ENCODE measurements at regions not wholly inside any gene's neighbourhood (a gene's known extent, or its start where the extent isn't known, plus 50 kb on each side); places are given as distances from the start of the nearest gene placed in this dataset.
"Not testable (repeated sequence)": the region's sequence is repeated elsewhere in the genome, so short reads cannot be mapped to it uniquely, and the experiment has no call there.

GRCh38 chr17:26936645-26937044 is 357.3 kb upstream of the WSB1 start:
- not testable (repeated sequence) for H3K9me3 Mint-ChIP-seq; H3K27ac Mint-ChIP-seq (ENCODE audit: unreplicated experiment); H3K4me3 Mint-ChIP-seq; H3K27me3 Mint-ChIP-seq (ENCODE audit: low read depth); H3K36me3 Mint-ChIP-seq (ENCODE audit: low read depth); H3K4me1 Mint-ChIP-seq; DNase-seq (ENCODE audit: low read depth, low spot score)

GRCh38 chr17:26937750-26938322 is 356.1 kb upstream of the WSB1 start:
- DNase-seq (ENCODE audit: low read depth, low spot score); H3K27me3 Mint-ChIP-seq (ENCODE audit: low read depth); H3K4me1 Mint-ChIP-seq; H3K27ac Mint-ChIP-seq (ENCODE audit: unreplicated experiment); H3K36me3 Mint-ChIP-seq (ENCODE audit: low read depth); H3K9me3 Mint-ChIP-seq; H3K4me3 Mint-ChIP-seq: not testable (repeated sequence)

DNA sequence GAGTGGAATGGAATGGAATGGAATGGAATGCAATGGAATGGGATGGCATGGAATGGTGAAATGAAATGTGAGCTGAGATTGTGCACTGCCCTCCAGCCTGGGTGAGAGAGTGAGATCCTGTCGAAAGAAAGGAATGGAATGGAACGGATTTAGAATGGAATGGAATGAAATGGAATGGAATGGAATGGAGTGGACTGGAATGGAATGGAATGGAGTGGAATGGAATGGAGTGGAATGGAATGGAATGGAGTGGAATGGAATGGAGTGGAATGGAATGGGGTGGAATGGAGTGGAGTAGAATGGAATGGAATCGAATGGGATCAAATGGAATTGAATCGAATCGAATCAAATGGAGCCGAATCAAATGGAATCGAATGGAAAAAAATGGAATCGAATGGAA is 354.2 kb upstream of the WSB1 start:
- DNase-seq (ENCODE audit: low read depth, low spot score); H3K27ac Mint-ChIP-seq (ENCODE audit: unreplicated experiment); H3K4me1 Mint-ChIP-seq; H3K4me3 Mint-ChIP-seq; H3K27me3 Mint-ChIP-seq (ENCODE audit: low read depth); H3K9me3 Mint-ChIP-seq; H3K36me3 Mint-ChIP-seq (ENCODE audit: low read depth): not testable (repeated sequence)

GRCh38 chr17:26940587-26940986 is 353.3 kb upstream of the WSB1 start:
- H3K36me3 Mint-ChIP-seq (ENCODE audit: low read depth); H3K4me1 Mint-ChIP-seq; H3K27me3 Mint-ChIP-seq (ENCODE audit: low read depth); H3K27ac Mint-ChIP-seq (ENCODE audit: unreplicated experiment); H3K9me3 Mint-ChIP-seq; DNase-seq (ENCODE audit: low read depth, low spot score); H3K4me3 Mint-ChIP-seq: not testable (repeated sequence)

GRCh38 chr17:26962255-26963162 is 331.4 kb upstream of the WSB1 start:
- peaks cover 13% of the 10 kb centered on the region for H3K36me3 Mint-ChIP-seq (ENCODE audit: low read depth)
- no peak for TF ChIP-seq CTCF (conservative IDR thresholded peaks at IDR 0.05)
- peaks cover 19% of the 10 kb centered on the region for H3K9me3 Mint-ChIP-seq
- H3K4me1 Mint-ChIP-seq: no peaks in the 10 kb centered on the region
- no peak for DNase-seq (ENCODE audit: low read depth, low spot score)
- no peak overlapping the region for H3K27ac Mint-ChIP-seq (ENCODE audit: unreplicated experiment)
- H3K4me3 Mint-ChIP-seq: no peak overlapping the region
- H3K27me3 Mint-ChIP-seq (ENCODE audit: low read depth): no peaks in the 10 kb centered on the region

GRCh38 chr17:26963163-26963503 is 330.8 kb upstream of the WSB1 start:
- no peak overlapping the region for H3K27ac Mint-ChIP-seq (ENCODE audit: unreplicated experiment)
- H3K4me3 Mint-ChIP-seq: no peak overlapping the region
- peaks cover 18% of the 10 kb centered on the region for H3K9me3 Mint-ChIP-seq
- no peak for TF ChIP-seq CTCF (conservative IDR thresholded peaks at IDR 0.05)
- DNase-seq (ENCODE audit: low read depth, low spot score): no peak
- H3K36me3 Mint-ChIP-seq (ENCODE audit: low read depth): peaks cover 13% of the 10 kb centered on the region
- H3K4me1 Mint-ChIP-seq: no peaks in the 10 kb centered on the region
- H3K27me3 Mint-ChIP-seq (ENCODE audit: low read depth): no peaks in the 10 kb centered on the region

DNA sequence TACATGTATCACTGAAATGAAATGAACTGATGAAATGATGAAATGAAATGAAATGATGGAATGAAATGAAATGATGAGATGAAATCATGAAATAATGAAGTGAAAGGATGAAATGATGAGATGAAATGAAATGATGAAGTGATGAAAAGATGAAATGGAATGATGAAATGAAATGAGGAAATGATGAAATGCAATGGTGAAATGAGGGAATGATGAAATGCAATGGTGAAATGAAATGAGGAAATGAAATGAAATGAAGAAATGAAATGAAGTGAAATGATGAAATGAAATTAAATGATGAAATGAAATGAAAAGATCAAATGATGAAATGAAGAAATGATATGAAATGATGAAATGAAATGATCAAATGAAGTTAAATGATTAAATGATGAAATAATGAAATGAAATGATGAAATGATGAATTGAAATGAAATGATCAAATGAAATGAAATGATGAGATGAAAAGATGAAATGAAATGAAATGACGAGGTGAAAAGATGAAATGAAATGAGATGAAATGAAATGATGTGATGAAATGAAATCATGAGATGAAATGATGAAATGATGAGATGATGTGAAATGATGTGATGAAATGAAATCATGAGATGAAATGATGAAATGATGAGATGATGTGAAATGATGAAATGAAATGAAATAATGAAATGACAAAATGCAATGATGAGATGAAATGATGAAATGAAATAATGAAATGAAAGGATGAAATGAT is 327.9 kb upstream of the WSB1 start:
- DNase-seq (ENCODE audit: low read depth, low spot score); H3K36me3 Mint-ChIP-seq (ENCODE audit: low read depth); H3K4me3 Mint-ChIP-seq; H3K27me3 Mint-ChIP-seq (ENCODE audit: low read depth); H3K4me1 Mint-ChIP-seq; H3K27ac Mint-ChIP-seq (ENCODE audit: unreplicated experiment): not testable (repeated sequence)
- H3K9me3 Mint-ChIP-seq: peaks cover 14% of the 10 kb centered on the region

- not testable (repeated sequence) for H3K27me3 Mint-ChIP-seq (ENCODE audit: low read depth); H3K4me1 Mint-ChIP-seq; H3K36me3 Mint-ChIP-seq (ENCODE audit: low read depth); H3K4me3 Mint-ChIP-seq; H3K27ac Mint-ChIP-seq (ENCODE audit: unreplicated experiment); DNase-seq (ENCODE audit: low read depth, low spot score)
- peaks cover 11% of the 10 kb centered on the region for H3K9me3 Mint-ChIP-seq
These were observed 327.2 kb upstream of the WSB1 start for GRCh38 chr17:26966625-26967179.

- peaks cover 11% of the 10 kb centered on the region for H3K36me3 Mint-ChIP-seq (ENCODE audit: low read depth)
- not testable (repeated sequence) for DNase-seq (ENCODE audit: low read depth, low spot score); H3K4me3 Mint-ChIP-seq; H3K27me3 Mint-ChIP-seq (ENCODE audit: low read depth); H3K27ac Mint-ChIP-seq (ENCODE audit: unreplicated experiment); H3K4me1 Mint-ChIP-seq
- peaks cover 25% of the 10 kb centered on the region for H3K9me3 Mint-ChIP-seq
These were observed 312.0 kb upstream of the WSB1 start for GRCh38 chr17:26981845-26982425.

- Mint-ChIP-seq H3K36me3 (ENCODE audit: low read depth) (peaks cover 11% of the 10 kb centered on the region), H3K9me3 (peaks cover 27% of the 10 kb centered on the region)
- H3K27ac Mint-ChIP-seq (ENCODE audit: unreplicated experiment); DNase-seq (ENCODE audit: low read depth, low spot score); H3K4me3 Mint-ChIP-seq; H3K4me1 Mint-ChIP-seq; H3K27me3 Mint-ChIP-seq (ENCODE audit: low read depth): not testable (repeated sequence)
These were observed 311.4 kb upstream of the WSB1 start for GRCh38 chr17:26982563-26982962.

DNA sequence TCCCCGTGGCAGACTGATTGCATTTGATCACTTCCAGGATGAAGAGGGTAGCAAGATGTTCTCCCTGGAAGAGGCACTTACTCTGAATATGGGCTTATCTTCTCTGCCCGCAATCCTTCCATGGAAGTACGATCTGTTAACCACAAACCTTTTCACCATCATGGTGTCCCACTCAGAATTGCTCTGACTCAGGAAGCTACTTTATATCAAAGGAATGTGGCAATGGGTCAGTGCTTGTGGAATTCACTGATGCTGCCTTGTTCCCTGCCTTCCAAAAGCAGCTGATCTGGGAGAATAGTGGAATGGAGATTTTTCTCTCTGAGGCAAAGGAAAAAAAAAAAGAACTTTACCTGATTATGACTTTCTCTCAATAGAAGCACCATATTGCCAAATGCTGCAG is 306.1 kb upstream of the WSB1 start:
- peaks cover 17% of the 10 kb centered on the region for H3K9me3 Mint-ChIP-seq
- H3K4me1 Mint-ChIP-seq; H3K36me3 Mint-ChIP-seq (ENCODE audit: low read depth); H3K27me3 Mint-ChIP-seq (ENCODE audit: low read depth); DNase-seq (ENCODE audit: low read depth, low spot score); H3K27ac Mint-ChIP-seq (ENCODE audit: unreplicated experiment); H3K4me3 Mint-ChIP-seq: not testable (repeated sequence)
